ENCODE measurements at regions not wholly inside any gene's neighbourhood (a gene's known extent, or its start where the extent isn't known, plus 50 kb on each side); places are given as distances from the start of the nearest gene placed in this dataset.

GRCh38 chrX:122880952-122881351 lies 303.1 kb upstream of the GRIA3 start:
- TF ChIP-seq CTCF (IDR thresholded peaks at IDR 0.05; ENCODE audit: borderline replicate concordance, extremely low read depth, low read length, poor library complexity, severe bottlenecking) (no peak), EZH2 (IDR thresholded peaks at IDR 0.05; ENCODE audit: borderline replicate concordance, low read depth, low read length, severe bottlenecking) (no peak)

All from DND-41 (cell line).